ENCODE measurements at regions not wholly inside any gene's neighbourhood (a gene's known extent, or its start where the extent isn't known, plus 50 kb on each side); places are given as distances from the start of the nearest gene placed in this dataset.
"Not testable (repeated sequence)": the region's sequence is repeated elsewhere in the genome, so short reads cannot be mapped to it uniquely, and the experiment has no call there.

DNA sequence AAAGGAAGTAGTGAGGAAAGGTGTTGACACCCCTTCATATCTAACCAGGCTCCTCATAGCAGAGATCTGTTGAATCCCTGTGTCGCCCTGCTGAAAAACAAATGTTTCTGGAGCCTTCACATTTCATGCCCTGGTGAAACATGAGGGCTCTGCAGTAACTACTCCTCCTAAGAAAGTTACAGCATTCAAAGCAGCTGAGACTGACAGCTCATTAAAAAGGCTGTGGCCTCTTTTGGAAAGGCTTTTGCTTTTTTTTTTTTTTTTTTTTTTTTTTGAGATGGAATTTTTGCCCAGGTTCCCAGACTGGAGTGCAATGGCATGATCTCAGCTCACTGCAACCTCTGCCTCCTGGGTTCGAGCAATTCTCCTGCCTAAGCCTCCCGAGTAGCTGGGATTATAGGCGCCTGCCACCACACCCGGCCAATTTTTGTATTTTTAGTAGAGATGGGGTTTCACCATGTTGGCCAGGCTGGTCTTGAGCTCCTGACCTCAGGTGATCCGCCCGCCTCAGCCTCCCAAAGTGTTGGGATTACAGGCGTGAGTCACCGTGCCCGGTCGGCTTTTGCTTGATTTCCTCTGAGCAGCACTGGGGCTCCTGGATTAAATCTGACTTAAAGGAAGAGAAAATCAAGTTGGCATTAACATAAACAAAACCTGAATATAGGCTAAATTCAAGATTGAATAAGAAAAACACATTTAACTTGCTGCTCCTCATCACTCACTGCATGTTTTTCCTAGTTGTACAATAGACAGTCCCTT lies 112.9 kb downstream of the PCSK1 start:
- not testable (repeated sequence) for DNase-seq

- DNase-seq, result no peak
Measured at GRCh38 chr5:96318569-96319110, 114.4 kb downstream of the PCSK1 start.

DNA sequence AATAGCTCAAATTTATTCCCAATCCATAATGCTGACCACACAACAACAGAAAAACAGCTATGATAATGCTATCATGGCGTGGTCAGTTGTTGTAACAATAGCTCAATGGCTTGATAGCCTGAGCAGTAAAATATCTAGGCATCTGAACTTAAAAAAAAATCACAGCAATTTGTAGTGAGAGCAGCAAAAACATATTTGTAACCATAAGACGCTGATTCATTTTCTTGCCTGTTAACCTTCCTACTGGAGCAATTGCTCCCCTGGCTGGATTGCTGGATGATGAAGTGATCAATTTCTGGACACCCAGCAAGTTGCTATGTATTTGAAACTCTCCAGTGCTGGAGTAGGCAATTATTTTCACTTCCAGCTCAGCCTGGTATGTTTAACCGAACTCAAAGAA lies 115.1 kb downstream of the PCSK1 start:
- DNase-seq, result no peak

- no peak for DNase-seq
Measured at GRCh38 chr5:96316487-96316886, 116.6 kb downstream of the PCSK1 start.

DNA sequence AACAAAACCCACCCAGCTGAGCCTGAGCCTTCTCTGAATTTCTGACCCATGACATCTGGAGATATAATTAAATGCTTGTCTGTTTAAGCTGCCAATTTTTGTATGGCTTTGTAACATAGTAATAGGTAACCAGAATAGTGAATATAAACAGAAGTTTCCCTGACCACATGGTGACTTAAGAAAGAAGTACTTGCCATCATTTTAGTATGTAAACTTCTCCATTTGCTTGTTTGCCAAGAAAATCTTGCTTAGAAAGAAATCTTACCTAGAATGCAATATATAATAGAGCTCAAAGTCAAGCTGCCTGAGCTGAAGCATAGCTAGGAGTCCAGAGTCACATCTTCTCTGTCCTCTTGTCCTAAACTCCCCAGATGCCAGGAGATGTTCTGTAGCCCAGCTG lies 117.0 kb downstream of the PCSK1 start:
- DNase-seq, result no peak

- no peak for DNase-seq
Measured at GRCh38 chr5:96315431-96315830, 117.6 kb downstream of the PCSK1 start.

- no peak for DNase-seq
Measured at GRCh38 chr5:96312383-96312782, 120.7 kb downstream of the PCSK1 start.

DNA sequence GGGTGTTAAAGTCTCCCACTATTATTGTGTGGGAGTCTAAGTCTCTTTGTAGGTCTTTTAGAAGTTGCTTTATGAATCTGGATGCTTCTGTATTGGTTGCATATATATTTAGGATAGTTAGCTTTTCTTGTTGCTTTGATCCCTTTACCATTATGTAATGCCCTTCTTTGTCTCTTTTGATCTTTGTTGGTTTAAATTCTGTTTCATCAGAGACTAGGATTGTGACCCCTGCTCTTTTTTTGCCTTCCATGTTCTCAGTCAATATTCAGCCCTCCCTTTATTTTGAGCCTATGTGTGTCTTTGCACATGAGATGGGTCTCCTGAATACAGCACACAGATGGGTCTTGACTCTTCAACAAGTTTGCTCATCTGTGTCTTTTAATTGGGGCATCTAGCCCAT lies 126.0 kb downstream of the PCSK1 start:
- DNase-seq, result not testable (repeated sequence)

GRCh38 chr5:96302174-96302738 lies 130.8 kb downstream of the PCSK1 start:
- DNase-seq, result no peak

- DNase-seq, result no peak
Measured at GRCh38 chr5:96300976-96301375, 132.1 kb downstream of the PCSK1 start.

GRCh38 chr5:96297867-96298266 lies 135.2 kb downstream of the PCSK1 start:
- no peak for DNase-seq

GRCh38 chr5:96297290-96297689 lies 135.8 kb downstream of the PCSK1 start:
- no peak for DNase-seq

DNA sequence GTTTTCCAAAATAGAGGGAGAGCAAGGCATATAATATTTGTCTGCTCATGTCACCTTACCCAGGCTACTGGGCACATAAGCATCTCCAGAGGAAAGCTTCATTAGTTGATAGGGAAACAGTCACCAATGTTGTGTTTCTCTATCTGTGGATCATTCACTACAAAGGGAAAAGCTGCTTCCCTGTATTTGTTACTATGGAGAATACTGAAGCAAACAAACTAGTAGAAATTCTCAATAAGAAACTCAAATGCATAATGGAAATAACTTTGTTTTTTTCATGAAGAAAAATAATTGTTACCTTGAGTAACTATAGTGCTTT lies 138.2 kb downstream of the PCSK1 start:
- no peak for DNase-seq

- no peak for DNase-seq
Measured at GRCh38 chr5:96293966-96294883, 138.8 kb downstream of the PCSK1 start.

DNA sequence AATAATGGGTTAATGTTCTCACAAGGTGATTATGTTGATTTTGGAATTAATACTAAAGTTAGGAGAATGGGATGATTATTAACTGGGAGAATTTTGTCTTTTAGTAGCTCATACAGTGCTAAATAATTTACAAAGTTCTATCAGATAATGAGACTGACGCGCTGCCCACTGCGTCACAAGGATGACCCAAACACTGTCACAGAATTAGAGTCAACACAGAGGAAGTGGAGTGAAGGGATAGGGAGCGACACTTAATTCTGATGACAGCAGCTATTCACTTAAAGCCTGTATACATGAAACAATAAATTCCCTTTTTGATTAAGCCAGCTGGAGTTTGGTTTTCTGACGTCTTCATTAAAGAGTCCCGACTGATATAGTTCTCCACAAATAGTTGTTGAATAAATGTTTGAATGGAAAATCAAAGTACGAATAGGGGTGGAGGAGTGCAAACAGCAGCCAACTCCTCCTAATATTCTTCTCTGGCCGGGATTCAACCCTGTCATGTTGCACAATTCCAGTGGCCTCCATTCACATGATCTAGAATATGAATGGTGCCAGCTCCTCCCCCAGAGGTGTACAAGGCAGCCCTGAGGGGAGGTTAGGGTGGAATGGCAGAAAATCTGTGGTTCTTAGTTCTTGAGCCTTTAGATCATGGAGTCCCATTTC lies 140.3 kb downstream of the PCSK1 start:
- DNase-seq, result no peak

- not testable (repeated sequence) for DNase-seq
Measured at GRCh38 chr5:96289287-96289686, 143.8 kb downstream of the PCSK1 start.

GRCh38 chr5:96288845-96289185 lies 144.2 kb downstream of the PCSK1 start:
- DNase-seq, result no peak

- DNase-seq, result no peak
Measured at GRCh38 chr5:96288166-96288844, 144.7 kb downstream of the PCSK1 start.

GRCh38 chr5:96287136-96287535 lies 145.9 kb downstream of the PCSK1 start:
- no peak for DNase-seq

GRCh38 chr5:96285823-96286222 lies 147.2 kb downstream of the PCSK1 start:
- no peak for DNase-seq

DNA sequence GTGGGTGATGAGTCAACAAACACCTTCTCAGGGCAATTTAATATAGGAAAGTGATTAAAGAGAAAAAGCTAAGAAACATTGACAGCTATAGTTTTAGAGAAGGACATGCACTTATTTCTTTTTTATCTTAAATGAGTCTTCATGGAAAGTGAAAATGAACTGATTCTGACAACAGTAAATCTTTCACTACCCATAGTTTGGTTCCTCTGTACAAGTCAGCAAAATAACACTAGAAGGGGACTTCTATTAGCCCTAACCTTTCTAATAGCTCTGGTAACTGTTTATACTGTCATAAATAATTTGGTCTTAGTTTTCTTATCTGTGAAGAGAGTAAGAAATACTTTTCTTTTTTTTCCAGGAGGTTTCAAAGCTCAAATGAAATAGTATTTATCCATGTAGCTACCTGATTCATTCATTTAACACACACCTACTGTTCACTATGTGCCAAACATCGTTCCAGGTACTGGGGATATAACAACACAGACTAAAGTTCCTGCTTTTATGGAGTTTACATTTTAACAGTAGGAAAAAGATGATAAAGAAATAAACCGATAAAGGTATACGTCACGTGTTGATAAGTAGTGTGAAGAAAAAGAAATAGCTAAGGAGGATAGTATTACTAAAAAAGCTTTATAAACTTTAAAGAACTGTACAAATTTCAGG lies 148.2 kb downstream of the PCSK1 start:
- no peak for DNase-seq

GRCh38 chr5:96283589-96283988 lies 149.5 kb downstream of the PCSK1 start:
- DNase-seq, result no peak

Data from femur (tissue), 1 donor.